ENCODE measurements at regions not wholly inside any gene's neighbourhood (a gene's known extent, or its start where the extent isn't known, plus 50 kb on each side); places are given as distances from the start of the nearest gene placed in this dataset.
"Not testable (repeated sequence)": the region's sequence is repeated elsewhere in the genome, so short reads cannot be mapped to it uniquely, and the experiment has no call there.

DNA sequence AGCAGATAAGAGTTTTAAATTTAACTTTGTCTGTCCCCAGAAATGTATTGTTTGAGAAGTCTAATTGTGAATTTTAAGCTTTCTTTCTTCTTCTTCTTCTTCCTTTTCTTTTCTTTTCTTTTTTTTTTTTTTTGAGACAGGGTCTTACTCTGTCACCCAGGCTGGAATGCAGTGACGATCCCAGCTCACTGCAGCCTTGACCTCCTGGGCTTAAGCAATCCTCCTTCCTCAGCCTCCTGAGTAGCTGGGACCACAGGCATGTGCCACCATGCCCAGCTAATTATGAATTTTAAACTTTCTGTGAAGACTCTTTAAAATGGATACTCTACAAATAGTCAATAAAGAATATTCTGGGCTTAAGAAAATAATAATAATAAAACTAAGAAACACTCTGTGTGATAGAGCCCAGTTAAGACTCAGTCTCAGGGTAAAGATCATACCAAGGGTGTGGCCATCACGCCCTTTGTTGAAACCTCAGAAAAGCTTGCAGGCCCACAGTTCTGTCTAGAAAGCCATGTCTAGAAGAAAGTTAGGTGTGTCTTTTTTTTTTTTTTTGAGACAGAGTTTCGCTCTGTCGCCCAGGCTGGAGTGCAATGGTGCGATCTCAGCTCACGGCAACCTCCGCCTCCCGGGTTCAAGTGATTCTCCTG lies 177.3 kb downstream of the C9orf50 start:
- not testable (repeated sequence) for H3K27me3 ChIP-seq, DNase-seq, H3K36me3 ChIP-seq, H3K9me3 ChIP-seq, H3K4me3 ChIP-seq

DNA sequence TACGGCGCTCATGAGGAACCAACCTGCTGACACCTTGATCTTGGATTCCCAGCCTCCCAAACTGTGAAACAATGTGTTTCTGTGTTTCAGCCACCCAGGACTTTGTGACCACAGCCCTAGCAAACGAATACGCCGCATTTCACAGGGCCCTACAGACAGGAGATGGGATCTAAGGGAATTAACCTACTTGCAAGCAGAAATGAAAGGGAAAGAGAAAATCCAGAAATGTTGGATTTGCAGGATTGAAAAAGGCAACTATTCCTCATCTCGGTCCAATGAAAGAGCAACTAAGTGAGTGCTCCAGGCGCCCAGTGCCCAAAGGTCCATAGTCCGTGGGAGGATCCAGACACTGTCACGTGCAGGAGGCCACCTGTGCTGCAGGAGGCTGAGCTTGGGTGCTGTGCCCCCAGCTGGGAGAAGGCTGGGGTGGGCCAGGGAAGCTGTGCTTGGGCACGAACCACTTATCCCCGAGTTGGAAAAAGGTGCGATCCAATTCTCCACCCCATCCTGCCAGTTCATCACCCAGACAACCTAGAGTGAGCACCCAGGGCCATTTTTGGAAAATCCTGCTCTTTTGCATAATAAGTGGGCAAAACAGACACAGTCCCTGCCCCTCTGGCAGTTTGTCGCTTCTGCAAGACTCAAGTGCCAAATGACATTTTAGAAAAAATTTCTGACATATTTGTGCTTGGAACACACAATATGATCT lies 177.9 kb downstream of the C9orf50 start:
- Histone ChIP-seq H3K27me3 (no peaks in the 10 kb centered on the region), H3K9me3 (no peaks in the 10 kb centered on the region), H3K4me3 (no peak overlapping the region), H3K36me3 (no peaks in the 10 kb centered on the region)
- DNase-seq = no peak

DNA sequence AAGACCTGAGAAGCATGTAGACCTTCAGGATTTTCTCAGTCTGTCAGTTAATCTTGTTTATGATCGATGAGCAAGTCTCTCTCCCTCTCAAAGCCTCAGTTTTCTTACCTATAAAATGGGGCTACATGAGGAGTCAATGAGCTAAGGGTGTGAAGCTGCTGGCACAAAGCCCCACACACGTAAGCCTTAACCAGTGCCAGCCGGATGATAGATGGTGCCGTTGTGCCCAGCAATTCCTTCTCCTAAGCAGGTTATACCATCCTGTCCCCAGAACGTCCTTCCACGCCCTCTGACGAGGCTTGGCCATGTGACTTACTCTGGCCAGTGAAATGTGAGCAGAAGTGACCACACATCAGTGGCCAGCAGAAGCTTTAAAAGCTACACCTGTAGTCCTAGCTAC lies 179.0 kb downstream of the C9orf50 start:
- Histone ChIP-seq H3K36me3 (no peaks in the 10 kb centered on the region), H3K9me3 (no peaks in the 10 kb centered on the region), H3K27me3 (no peaks in the 10 kb centered on the region), H3K4me3 (no peak overlapping the region)
- no peak for DNase-seq

DNA sequence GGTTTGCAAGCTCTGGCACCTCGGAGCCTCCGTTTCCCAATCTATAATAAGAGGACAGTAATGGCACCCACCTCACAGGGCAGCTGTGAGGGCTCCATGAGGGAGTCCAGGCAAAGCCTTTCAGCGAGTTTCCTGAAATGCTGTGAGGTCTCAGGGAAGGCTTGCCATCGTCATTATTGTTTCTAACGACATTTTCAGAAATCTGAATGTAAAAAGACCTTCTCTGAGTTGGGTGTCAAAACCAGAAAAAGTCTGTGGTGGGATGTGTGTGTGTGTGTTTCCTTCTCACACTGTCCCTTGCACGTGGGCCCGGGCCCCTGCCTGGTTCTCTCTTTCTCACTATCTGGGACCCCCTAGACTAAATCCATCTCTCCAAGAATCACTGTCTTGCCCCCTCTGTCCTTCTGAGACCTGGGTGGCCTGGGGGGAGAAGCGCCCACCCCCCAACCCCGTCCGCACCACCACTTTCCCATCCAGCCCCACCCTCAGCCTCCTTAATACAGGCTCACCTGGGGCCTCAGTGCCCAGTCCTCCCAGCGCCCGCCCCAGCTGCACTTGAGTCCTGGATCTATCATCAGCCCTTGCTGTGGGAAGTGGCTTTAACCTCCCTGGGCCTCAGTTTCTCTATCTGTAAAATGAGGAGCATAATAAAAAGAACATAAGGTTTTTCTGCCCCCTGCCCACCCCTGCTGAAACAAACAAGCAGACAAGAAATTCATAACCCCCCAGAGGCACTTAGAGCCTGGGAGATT lies 180.3 kb downstream of the C9orf50 start:
- DNase-seq = no peak
- H3K27me3 ChIP-seq = no peaks in the 10 kb centered on the region
- H3K9me3 ChIP-seq = no peaks in the 10 kb centered on the region
- no peaks in the 10 kb centered on the region for H3K36me3 ChIP-seq
- no peak overlapping the region for H3K4me3 ChIP-seq

DNA sequence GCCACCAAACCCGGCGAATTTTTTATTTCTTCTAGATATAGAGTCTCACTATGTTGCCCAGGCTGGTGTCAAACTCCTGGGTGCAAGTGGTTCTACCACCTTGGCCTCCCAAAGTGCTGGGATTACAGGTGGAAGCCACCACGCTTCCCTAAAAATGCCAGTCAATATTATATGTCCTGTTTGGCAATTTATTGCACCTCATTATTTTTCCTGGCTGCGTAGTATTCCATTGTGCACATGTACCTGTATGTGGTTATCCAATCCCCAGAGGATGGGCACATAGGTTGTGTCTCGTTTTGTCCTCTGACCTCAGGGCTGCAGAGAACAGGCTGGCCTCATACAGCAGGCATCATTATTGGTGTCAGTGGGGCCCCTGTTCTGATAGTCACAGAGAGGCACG lies 181.7 kb downstream of the C9orf50 start:
- Histone ChIP-seq H3K9me3 (no peaks in the 10 kb centered on the region), H3K36me3 (no peaks in the 10 kb centered on the region), H3K4me3 (no peak overlapping the region), H3K27me3 (no peaks in the 10 kb centered on the region)
- DNase-seq = no peak

DNA sequence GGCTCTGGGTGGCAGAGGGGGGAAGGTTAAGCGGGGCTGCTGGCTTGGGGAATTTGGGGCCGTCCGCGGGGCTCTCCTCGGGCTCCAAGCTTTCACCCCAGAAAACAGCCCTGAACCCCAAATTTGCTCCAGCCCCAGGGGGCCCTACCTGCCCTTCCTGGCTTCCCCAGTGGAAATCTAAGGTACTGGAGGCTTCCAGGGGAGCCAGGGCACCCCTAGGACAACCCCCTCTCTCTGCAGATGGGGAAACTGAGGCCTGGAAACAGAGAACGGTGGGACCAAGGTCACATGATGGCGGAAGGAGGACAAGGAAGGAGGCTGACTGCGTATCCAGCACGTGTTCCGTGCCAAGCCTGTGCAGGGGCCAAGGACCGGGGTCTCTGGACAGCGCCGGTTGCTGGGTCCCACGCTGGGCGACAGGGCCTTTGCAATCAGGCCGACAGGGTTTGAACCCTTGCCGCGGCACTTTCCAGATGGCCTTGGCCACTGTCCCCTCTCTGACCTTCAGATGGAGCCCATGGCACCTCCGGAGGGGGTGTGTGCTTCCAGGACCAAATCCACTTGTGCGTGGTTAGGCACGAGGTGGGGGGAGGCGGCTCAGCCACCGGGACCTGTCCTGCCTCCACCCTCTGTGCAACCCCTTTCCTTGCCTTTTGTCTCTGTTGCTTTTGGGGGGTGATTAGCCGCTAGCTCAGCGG lies 183.1 kb downstream of the C9orf50 start:
- Histone ChIP-seq H3K9me3 (no peaks in the 10 kb centered on the region), H3K36me3 (no peaks in the 10 kb centered on the region), H3K4me3 (peak overlapping the region; percentile 52), H3K27me3 (no peaks in the 10 kb centered on the region)
- no peak for DNase-seq

DNA sequence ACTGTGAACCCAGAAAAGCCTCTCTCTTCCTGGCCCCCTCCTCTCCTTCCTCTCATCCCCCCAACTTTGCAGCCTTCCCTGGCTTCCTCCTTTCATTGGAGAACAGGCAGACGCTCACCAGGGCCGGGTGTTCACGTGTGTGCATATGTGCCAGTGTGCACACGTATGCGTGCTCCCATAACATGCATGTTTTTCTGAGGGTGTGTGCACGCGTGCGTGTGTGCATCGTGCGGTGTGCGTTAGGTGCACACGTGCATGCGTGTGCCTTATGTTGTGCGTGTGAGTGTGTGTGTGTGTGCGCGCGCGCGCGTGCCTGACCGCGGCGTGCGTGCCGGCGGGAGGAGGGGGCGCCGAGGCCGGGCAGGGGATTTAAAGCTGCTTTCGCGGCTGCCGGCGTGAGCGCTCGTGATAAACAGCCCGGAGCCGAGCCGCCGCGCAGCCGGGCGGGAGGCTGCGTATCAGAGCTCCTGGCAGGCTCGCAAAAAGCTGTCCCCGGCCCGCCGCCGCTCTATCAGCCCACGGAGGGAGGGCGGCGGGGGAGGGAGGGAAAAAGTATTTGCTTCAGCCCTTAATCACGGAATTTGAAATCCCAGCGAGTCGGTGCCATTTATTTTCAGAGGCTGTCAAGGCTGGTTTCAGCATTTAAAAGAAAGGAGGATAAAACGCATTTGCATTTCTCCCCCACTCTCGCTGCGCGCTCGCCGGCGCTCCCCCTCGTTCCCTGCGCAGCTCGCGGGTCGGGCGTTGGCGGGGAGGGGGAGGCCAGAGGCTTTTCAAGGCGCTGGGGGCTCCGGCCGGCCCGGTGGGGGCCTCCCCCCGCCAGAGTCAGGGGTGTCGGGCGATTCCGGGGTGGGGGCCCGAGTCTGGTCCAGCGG lies 183.9 kb downstream of the C9orf50 start:
- Histone ChIP-seq H3K9me3 (no peaks in the 10 kb centered on the region), H3K27me3 (no peaks in the 10 kb centered on the region), H3K36me3 (no peaks in the 10 kb centered on the region), H3K4me3 (peak overlapping the region; percentile 52)
- peak; percentile 49 for DNase-seq

DNA sequence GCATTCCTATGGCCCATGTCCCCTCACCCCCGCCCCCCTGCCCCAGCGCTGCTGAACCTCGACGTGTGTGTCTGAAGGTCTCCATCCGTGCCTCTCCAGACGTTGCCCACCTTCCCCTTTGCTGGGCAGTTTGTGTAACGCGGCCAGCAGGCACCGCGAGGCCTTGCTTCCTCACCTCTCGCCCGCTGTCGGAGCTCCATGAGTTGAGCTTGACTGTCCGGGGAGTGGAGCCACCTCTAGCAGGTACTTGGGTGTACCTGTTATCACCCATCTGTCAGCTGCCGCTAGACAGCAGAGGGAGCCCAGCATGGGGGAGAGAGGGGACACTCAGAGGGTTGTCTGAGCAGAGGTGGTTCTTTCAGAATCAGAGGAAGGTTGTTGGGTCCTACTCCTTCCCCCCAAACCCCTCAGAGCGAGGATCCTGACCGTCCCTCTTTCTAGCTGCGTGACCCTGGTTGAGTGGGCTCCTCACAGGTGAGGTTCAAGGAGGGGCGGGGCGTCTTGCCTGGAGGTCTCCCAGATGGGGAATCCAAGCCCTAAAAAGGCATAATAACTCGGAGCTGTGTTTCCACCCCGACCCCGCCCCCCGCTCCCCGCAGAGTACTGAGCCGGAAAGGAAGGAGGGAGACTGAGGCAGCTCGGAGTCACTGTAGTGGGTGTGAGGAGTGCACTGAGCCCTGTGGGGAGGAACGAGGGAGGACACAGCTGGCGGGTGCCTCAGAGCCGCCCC lies 184.7 kb downstream of the C9orf50 start:
- no peak overlapping the region for H3K4me3 ChIP-seq
- no peaks in the 10 kb centered on the region for H3K27me3 ChIP-seq
- H3K36me3 ChIP-seq = no peaks in the 10 kb centered on the region
- no peak for DNase-seq
- no peaks in the 10 kb centered on the region for H3K9me3 ChIP-seq

DNA sequence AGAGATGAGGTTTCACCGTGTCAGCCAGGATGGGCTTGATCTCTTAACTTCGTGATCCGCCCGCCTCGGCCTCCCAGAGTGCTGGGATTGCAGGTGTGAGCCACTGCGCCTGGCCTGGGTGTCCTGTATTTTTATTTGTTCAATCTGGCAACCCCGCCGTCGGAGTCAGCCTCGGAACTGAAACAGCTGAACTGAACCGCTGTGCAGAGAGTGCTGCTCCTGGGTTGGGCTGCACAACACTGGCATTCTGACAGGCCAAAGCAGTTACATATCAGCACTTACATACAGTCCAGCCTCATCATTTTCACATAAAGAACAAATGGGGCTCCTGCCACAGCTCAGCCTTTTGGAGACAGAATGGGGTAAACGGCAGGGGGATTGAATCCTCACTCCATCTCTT lies 185.6 kb downstream of the C9orf50 start:
- DNase-seq = no peak
- H3K27me3 ChIP-seq = no peaks in the 10 kb centered on the region
- no peak overlapping the region for H3K4me3 ChIP-seq
- H3K36me3 ChIP-seq = no peaks in the 10 kb centered on the region
- no peaks in the 10 kb centered on the region for H3K9me3 ChIP-seq

DNA sequence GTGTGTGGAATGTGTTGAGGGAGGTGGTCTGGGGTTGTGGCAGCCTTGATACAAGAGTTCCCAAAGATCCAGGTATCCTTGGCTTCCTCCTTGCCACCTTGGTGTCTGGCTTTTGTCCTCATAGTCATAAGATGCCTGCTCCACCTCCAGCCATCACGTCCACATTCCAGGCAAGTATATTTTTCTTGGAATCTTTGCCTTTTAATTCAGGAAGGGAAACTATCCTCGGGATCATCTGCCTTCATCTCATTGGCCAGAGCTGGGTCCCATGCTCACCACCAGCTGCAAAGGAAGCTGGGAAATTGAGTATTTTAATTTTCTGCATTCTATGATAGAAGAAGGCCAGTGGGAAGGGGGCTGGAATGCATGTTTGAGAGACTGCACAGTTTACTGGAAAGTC lies 186.7 kb downstream of the C9orf50 start:
- no peaks in the 10 kb centered on the region for H3K9me3 ChIP-seq
- no peak for DNase-seq
- no peaks in the 10 kb centered on the region for H3K27me3 ChIP-seq
- H3K4me3 ChIP-seq = no peak overlapping the region
- H3K36me3 ChIP-seq = no peaks in the 10 kb centered on the region

DNA sequence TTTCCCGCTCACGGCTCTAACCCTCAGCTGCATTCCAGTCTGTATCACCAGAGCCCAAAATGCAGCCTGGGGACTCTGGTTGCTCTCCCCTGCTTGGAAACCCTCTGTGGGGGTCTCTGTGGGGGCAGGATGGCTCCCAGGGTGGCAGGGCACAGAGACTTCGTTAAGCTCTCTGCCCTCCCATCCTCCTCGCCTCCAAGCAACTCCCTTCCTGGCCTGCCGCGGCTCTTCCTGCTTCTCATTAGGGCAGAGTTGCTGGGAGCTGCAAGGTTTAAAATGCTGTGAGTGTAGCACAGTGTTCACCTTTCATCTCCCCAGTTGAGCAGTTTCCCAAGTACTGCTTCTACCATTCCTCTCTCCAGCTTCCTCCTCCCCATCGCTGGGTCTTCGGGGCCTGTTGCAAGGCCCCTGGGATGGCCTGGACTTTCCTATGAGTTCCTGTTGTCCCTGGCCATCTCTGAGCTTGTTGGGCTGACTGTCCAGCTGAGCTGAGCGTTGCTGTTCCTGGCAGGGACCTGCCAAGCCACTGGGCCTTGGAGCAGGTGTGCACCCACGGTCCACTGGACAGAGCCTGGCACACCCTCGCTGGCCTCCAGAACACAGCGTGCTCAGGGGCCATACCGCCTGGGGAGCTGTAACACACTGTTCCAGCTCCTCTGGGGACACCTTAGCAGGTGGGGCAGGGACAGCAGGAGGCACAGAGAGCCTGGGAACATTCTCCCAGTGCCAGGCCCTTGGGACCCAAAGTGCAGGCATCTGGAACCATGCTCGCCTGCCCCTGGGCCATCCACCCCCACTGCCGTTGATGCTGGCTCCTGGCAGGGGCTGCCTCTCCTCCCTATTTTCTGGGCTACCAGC lies 188.4 kb downstream of the C9orf50 start:
- Histone ChIP-seq H3K27me3 (no peaks in the 10 kb centered on the region), H3K9me3 (no peaks in the 10 kb centered on the region), H3K36me3 (no peaks in the 10 kb centered on the region), H3K4me3 (no peak overlapping the region)
- no peak for DNase-seq

DNA sequence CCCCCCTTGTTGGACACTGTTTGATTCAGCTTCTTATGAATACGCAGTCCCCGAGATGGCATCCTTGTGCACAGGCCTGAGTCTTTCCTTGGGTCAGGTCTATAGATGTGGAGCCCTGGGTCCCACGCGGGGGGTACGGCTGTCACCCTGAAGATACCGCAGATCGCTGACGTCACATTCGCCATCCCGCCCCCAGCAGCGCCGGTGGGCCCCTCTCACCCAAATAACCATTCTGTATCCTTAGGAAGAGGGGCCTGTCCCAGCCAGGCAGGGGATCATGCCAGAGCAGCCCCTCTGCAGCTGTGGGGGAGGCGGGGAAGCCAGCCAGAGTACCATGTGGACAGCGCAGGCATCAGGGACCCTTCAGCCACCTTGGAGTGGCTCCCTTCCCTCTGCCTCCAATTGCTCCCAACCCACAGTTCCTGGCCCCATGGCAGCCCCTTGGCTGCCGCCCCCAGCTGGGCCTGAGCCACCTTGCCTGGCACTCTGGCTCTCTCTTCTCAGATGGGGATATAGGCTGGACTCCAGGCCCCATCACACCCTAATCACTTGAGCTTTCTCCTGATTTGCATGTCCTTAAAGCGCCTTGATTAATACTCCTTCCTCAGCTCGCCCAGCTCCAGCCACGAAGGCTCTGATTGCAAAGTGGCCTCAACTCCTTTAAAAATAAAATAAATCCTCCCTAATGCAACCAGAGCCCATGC lies 189.8 kb downstream of the C9orf50 start:
- DNase-seq = no peak
- H3K27me3 ChIP-seq = no peaks in the 10 kb centered on the region
- no peak overlapping the region for H3K4me3 ChIP-seq
- no peaks in the 10 kb centered on the region for H3K9me3 ChIP-seq
- H3K36me3 ChIP-seq = no peaks in the 10 kb centered on the region

DNA sequence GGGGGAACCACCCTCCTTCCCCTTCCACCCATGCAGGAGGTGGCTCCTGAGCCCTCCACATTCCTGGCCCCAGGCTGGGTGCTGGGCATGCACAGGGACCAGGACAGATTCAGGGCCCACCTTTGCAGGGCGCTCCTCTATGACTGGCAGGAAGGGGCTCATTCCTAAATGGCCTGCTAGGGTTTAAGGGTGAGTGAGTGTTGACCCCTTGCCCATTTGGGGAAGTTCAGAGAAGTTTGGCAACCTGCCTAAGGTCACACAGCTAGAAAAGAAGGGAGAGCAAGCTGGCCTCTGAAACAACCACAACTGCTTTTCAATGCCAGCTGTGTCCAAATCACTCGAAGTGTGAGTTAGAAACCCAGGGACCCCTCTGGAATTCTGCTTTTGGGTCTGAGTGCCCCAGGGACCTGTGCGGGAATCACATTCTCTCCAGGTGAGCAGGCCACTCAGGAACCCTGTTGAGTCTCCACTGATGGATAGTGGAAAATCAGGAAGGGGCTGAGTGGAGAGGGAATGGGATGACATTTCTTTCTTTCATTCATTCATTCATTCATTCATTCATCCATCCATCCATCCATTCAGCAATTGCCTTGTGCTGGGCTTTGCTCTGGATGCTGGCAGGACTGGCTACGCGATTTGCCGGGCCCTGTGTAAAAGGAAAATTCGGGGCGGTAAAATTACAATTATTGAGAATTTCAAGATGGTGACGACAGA lies 191.9 kb downstream of the C9orf50 start:
- DNase-seq = no peak
- no peaks in the 10 kb centered on the region for H3K9me3 ChIP-seq
- H3K36me3 ChIP-seq = no peaks in the 10 kb centered on the region
- no peaks in the 10 kb centered on the region for H3K27me3 ChIP-seq
- no peak overlapping the region for H3K4me3 ChIP-seq

DNA sequence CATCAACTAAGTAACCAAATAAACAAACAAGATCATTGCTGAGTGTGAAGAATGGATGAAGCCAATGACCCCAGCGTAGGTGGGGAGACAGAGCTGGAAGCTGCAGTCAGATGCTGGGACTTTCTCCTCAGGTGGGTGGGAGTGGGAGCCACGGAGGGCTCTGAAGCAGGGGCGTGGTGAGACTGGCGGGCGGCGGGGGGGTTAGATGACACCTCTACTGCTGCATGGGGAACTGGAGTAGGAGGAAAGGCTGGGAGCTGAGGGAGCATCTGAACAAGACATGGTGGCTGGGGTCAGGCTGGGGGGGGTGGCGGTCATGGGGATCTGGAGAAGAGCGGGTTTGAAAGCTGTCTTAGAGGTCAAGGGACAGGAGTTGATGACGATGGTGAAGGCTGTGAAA lies 193.8 kb downstream of the C9orf50 start:
- Histone ChIP-seq H3K9me3 (no peaks in the 10 kb centered on the region), H3K36me3 (no peaks in the 10 kb centered on the region), H3K4me3 (no peak overlapping the region), H3K27me3 (no peaks in the 10 kb centered on the region)
- DNase-seq = no peak
